ENCODE measurements at regions not wholly inside any gene's neighbourhood (a gene's known extent, or its start where the extent isn't known, plus 50 kb on each side); places are given as distances from the start of the nearest gene placed in this dataset.

- in situ Hi-C loops (cut with MboI; ENCODE audit: low pct_ligation_motif_present in 1 of 4, low pct_unique_long_range_greater_than_20kb in 1 of 4, low sequenced_read_pairs in 3 of 4) = loop anchor here in 1 of 4 donors (25.0 kb wide), 1 partner anchor 362 kb away; no protein-coding TSS in a partner anchor
- H3K9me3 ChIP-seq = no peaks in the 10 kb centered on the region
- H3K4me1 ChIP-seq = peaks cover 14 to 26% (median 19%) of the 10 kb centered on the region in 4 donors
- intact Hi-C loops (cut with DNase I; ENCODE audit: low total_unique reads) = no loop called here
- no peaks in the 10 kb centered on the region for H3K36me3 ChIP-seq
- H3K4me3 ChIP-seq = no peak overlapping the region
- peak overlapping the region; percentile 62 to 75 (median 70) for H3K27ac ChIP-seq
- WGBS, 2 donors (ENCODE audit: low coverage in 1 of 2) = 20 to 57% methylated on average over 1 to 7 of the region's 7 CpGs
- H3K27me3 ChIP-seq = no peaks in the 10 kb centered on the region
- DNase-seq = no peak
- peak in 1 of 5 experiments; percentile 16 for TF ChIP-seq CTCF (IDR thresholded peaks at IDR 0.05)
- TF ChIP-seq POLR2AphosphoS5 (IDR thresholded peaks at IDR 0.05) = peak; percentile 22 to 48 (median 24)
- TF ChIP-seq EP300 (IDR thresholded peaks at IDR 0.05; ENCODE audit: low read depth) = no peak
Observed at GRCh38 chr1:234699795-234700665, 90.1 kb upstream of the IRF2BP2 start.

DNA sequence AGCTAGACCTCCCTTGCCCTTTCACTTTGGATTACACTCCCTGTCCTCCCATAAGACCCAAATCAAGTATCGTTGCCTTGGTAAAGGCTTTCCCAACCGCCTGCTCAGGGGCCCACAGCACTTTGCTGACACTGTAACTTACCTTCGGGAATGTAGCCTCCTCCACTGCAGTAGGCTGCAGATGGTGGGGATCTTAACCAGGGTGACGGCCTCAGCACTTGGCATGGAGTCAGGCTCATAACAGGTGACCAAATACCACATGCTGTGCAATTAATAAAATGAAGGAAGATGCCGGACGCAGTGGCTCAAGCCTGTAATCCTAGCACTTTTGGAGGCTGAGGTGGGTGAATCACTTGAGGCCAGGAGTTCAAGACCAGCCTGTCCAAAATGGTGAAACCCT is 88.7 kb upstream of the IRF2BP2 start:
- no peak for TF ChIP-seq CTCF (IDR thresholded peaks at IDR 0.05)
- TF ChIP-seq POLR2AphosphoS5 (IDR thresholded peaks at IDR 0.05) = no peak
- TF ChIP-seq EP300 (IDR thresholded peaks at IDR 0.05; ENCODE audit: low read depth) = no peak
- TF ChIP-seq POLR2A (IDR thresholded peaks at IDR 0.05) = no peak
- no peak overlapping the region for H3K4me3 ChIP-seq
- WGBS, 2 donors (ENCODE audit: low coverage in 1 of 2) = 96 to 100% methylated on average over 1 to 6 of the region's 6 CpGs
- no peak for DNase-seq
- no peaks in the 10 kb centered on the region for H3K9me3 ChIP-seq
- H3K27ac ChIP-seq = no peak overlapping the region
- H3K27me3 ChIP-seq = no peaks in the 10 kb centered on the region
- H3K36me3 ChIP-seq = no peaks in the 10 kb centered on the region
- in situ Hi-C loops (cut with MboI; ENCODE audit: low pct_ligation_motif_present in 1 of 4, low pct_unique_long_range_greater_than_20kb in 1 of 4, low sequenced_read_pairs in 3 of 4) = no loop called here
- intact Hi-C loops (cut with DNase I; ENCODE audit: low total_unique reads) = no loop called here
- H3K4me1 ChIP-seq = peaks cover 14 to 26% (median 19%) of the 10 kb centered on the region in 4 donors

DNA sequence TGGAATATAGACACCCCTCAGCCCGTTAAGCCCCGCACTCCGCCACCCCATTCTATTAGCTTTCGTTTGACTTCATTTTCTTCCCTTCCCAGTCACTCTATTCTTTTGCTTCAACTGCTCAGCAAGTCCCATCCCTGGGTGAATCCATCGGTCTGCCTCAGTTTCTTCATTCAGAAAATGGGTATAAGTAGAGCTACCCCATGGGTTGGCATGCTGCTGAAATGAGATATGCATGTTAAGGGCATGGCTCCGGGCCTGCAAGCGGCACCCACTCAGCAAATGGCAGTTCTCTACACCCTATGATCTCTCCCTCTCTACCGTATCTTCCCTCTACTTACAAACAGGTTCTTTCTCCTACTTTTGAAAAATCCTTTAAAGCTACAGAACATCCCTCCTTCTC is 87.8 kb upstream of the IRF2BP2 start:
- H3K36me3 ChIP-seq = no peaks in the 10 kb centered on the region
- no peak for TF ChIP-seq POLR2A (IDR thresholded peaks at IDR 0.05)
- TF ChIP-seq EP300 (IDR thresholded peaks at IDR 0.05; ENCODE audit: low read depth) = no peak
- intact Hi-C loops (cut with DNase I; ENCODE audit: low total_unique reads) = no loop called here
- no peaks in the 10 kb centered on the region for H3K9me3 ChIP-seq
- H3K4me3 ChIP-seq = no peak overlapping the region
- no peak overlapping the region for H3K27ac ChIP-seq
- H3K27me3 ChIP-seq = no peaks in the 10 kb centered on the region
- WGBS, 2 donors (ENCODE audit: low coverage in 1 of 2) = 95 to 96% methylated on average over 5 to 8 of the region's 8 CpGs
- peaks cover 14 to 21% (median 19%) of the 10 kb centered on the region in 4 donors for H3K4me1 ChIP-seq
- no peak for DNase-seq
- in situ Hi-C loops (cut with MboI; ENCODE audit: low pct_ligation_motif_present in 1 of 4, low pct_unique_long_range_greater_than_20kb in 1 of 4, low sequenced_read_pairs in 3 of 4) = no loop called here

DNA sequence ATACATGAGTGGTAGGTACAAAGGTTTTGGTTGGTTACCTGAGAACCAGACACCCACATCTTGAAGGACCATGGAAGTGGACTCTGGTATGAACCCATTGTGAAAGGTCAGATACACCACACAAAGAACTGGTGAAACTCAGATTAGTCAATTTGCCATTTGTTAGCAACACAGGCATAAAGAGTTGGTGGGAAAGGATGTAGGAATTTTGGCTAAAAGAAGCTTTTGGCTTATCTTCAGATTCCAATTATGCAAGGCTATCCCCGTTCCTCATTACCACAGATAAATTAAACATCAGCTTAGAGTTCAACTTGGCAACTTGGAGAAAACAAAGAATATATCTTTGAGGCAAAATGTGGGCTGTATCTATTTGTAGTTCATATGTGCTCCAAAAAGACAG is 87.0 kb upstream of the IRF2BP2 start:
- WGBS, 2 donors (ENCODE audit: low coverage in 1 of 2) = 77 to 78% methylated on average over 1 of the region's 1 CpG
- Histone ChIP-seq H3K9me3 (no peaks in the 10 kb centered on the region), H3K27me3 (no peaks in the 10 kb centered on the region), H3K4me3 (no peak overlapping the region), H3K4me1 (peaks cover 14 to 16% (median 15%) of the 10 kb centered on the region in 4 donors), H3K36me3 (no peaks in the 10 kb centered on the region), H3K27ac (no peak overlapping the region)
- intact Hi-C loops (cut with DNase I; ENCODE audit: low total_unique reads) (no loop called here), in situ Hi-C loops (cut with MboI; ENCODE audit: low pct_ligation_motif_present in 1 of 4, low pct_unique_long_range_greater_than_20kb in 1 of 4, low sequenced_read_pairs in 3 of 4) (no loop called here)
- DNase-seq = no peak
- TF ChIP-seq CTCF (IDR thresholded peaks at IDR 0.05) = no peak

Data from transverse colon (tissue), 4 donors.